ENCODE measurements at regions not wholly inside any gene's neighbourhood (a gene's known extent, or its start where the extent isn't known, plus 50 kb on each side); places are given as distances from the start of the nearest gene placed in this dataset.

DNA sequence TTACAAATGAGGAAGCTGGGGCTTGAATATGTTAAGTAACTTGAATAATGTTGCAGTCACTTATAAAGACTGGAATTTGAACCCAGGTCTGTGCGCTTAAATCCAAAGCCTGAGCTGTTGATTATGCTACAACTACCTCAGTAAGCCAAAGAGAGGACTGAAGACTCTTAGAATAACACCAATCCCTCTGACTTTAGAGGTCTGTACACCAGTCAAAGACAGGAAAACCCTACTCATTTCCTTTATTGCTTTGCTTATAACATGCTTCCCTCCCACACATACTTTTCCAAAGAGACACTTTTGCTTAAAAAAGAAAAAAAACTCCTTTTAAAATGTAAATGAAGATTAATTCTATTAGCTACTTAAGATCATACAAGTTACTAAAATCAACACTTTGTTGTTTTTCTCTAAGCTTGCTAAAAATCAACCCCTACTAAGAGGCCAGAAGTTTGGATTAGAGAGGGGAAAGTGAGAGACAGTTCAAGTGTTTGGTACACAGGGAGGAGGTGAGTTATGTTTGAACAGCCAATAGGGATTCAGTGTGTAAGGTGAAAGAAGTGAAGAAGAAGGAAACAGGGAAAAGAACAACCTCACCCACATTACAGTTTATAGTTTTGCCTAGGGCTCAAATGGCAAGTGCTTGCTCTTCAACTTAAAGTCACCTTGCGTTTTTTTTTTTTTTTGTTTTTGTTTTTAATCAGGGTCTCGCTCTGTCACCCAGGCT, 74.8 kb downstream of the MDH2 start:
- TF ChIP-seq, protein P1, sequence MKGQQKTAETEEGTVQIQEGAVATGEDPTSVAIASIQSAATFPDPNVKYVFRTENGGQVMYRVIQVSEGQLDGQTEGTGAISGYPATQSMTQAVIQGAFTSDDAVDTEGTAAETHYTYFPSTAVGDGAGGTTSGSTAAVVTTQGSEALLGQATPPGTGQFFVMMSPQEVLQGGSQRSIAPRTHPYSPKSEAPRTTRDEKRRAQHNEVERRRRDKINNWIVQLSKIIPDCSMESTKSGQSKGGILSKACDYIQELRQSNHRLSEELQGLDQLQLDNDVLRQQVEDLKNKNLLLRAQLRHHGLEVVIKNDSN (IDR thresholded peaks at IDR 0.05): no peak
- TF ChIP-seq EGR1 (IDR thresholded peaks at IDR 0.05): no peak
- no peak for TF ChIP-seq RAD21 (IDR thresholded peaks at IDR 0.05; ENCODE audit: low read depth)
- TF ChIP-seq, protein P2, sequence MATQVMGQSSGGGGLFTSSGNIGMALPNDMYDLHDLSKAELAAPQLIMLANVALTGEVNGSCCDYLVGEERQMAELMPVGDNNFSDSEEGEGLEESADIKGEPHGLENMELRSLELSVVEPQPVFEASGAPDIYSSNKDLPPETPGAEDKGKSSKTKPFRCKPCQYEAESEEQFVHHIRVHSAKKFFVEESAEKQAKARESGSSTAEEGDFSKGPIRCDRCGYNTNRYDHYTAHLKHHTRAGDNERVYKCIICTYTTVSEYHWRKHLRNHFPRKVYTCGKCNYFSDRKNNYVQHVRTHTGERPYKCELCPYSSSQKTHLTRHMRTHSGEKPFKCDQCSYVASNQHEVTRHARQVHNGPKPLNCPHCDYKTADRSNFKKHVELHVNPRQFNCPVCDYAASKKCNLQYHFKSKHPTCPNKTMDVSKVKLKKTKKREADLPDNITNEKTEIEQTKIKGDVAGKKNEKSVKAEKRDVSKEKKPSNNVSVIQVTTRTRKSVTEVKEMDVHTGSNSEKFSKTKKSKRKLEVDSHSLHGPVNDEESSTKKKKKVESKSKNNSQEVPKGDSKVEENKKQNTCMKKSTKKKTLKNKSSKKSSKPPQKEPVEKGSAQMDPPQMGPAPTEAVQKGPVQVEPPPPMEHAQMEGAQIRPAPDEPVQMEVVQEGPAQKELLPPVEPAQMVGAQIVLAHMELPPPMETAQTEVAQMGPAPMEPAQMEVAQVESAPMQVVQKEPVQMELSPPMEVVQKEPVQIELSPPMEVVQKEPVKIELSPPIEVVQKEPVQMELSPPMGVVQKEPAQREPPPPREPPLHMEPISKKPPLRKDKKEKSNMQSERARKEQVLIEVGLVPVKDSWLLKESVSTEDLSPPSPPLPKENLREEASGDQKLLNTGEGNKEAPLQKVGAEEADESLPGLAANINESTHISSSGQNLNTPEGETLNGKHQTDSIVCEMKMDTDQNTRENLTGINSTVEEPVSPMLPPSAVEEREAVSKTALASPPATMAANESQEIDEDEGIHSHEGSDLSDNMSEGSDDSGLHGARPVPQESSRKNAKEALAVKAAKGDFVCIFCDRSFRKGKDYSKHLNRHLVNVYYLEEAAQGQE (IDR thresholded peaks at IDR 0.05; ENCODE audit: low read depth): no peak
- no peak for TF ChIP-seq FOXM1 (IDR thresholded peaks at IDR 0.05; ENCODE audit: borderline replicate concordance, low read depth)
- TF ChIP-seq, protein P3, sequence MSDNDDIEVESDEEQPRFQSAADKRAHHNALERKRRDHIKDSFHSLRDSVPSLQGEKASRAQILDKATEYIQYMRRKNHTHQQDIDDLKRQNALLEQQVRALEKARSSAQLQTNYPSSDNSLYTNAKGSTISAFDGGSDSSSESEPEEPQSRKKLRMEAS (IDR thresholded peaks at IDR 0.05): no peak
- no peak for TF ChIP-seq EP300 (IDR thresholded peaks at IDR 0.05; ENCODE audit: borderline replicate concordance)
- TF ChIP-seq NFIC (IDR thresholded peaks at IDR 0.05): no peak

All from Ishikawa (cell line).